ELF-1 (cell line): ENCODE measurements at regions not wholly inside any gene's neighbourhood (a gene's known extent, or its start where the extent isn't known, plus 50 kb on each side); places are given as distances from the start of the nearest gene placed in this dataset.
A peak's percentile ranks its signal among the peaks of the same experiment; 100 is the strongest.

ENCODE experiments used
- DNase-seq: peaks from one replicate; pipeline ENCODE4 v3.0.0-alpha.2; 2016; ENCODE audit warnings: low read depth, low spot score

GRCh38 chr6:145368075-145368474, 367.2 kb downstream of the EPM2A start:
- DNase-seq, result no peak

- no peak for DNase-seq
Observed at GRCh38 chr6:145370559-145370958, 364.8 kb downstream of the EPM2A start.

- DNase-seq, result peak; percentile 15
Observed at GRCh38 chr6:145372671-145373151, 362.6 kb downstream of the EPM2A start.

- no peak for DNase-seq
Observed at GRCh38 chr6:145373826-145374225, 361.5 kb downstream of the EPM2A start.

- no peak for DNase-seq
Observed at GRCh38 chr6:145374570-145374969, 360.8 kb downstream of the EPM2A start.

- DNase-seq, result peak; percentile 19
Observed at GRCh38 chr6:145375502-145375901, 359.8 kb downstream of the EPM2A start.

GRCh38 chr6:145380186-145380585, 355.1 kb downstream of the EPM2A start:
- DNase-seq, result no peak

GRCh38 chr6:145381941-145382340, 353.4 kb downstream of the EPM2A start:
- DNase-seq, result no peak

GRCh38 chr6:145383428-145383827, 351.9 kb downstream of the EPM2A start:
- no peak for DNase-seq

GRCh38 chr6:145384503-145384902, 350.8 kb downstream of the EPM2A start:
- no peak for DNase-seq

GRCh38 chr6:145396499-145396898, 338.8 kb downstream of the EPM2A start:
- no peak for DNase-seq

- no peak for DNase-seq
Observed at GRCh38 chr6:145400508-145400907, 334.8 kb downstream of the EPM2A start.

GRCh38 chr6:145405006-145405551, 330.2 kb downstream of the EPM2A start:
- DNase-seq, result no peak

GRCh38 chr6:145406783-145407182, 328.5 kb downstream of the EPM2A start:
- no peak for DNase-seq

- no peak for DNase-seq
Observed at GRCh38 chr6:145415616-145416015, 319.7 kb downstream of the EPM2A start.

GRCh38 chr6:145420599-145420998, 314.7 kb downstream of the EPM2A start:
- no peak for DNase-seq

GRCh38 chr6:145423936-145424335, 311.4 kb downstream of the EPM2A start:
- DNase-seq, result peak; percentile 12

- peak; percentile 8 for DNase-seq
Observed at GRCh38 chr6:145427232-145427631, 308.1 kb downstream of the EPM2A start.

- peak; percentile 9 for DNase-seq
Observed at GRCh38 chr6:145428706-145429105, 306.6 kb downstream of the EPM2A start.

GRCh38 chr6:145442110-145442509, 293.2 kb downstream of the EPM2A start:
- no peak for DNase-seq

GRCh38 chr6:145445674-145446073, 289.6 kb downstream of the EPM2A start:
- no peak for DNase-seq

- no peak for DNase-seq
Observed at GRCh38 chr6:145451029-145451428, 284.3 kb downstream of the EPM2A start.

GRCh38 chr6:145453376-145453775, 281.9 kb downstream of the EPM2A start:
- no peak for DNase-seq

GRCh38 chr6:145454006-145454405, 281.3 kb downstream of the EPM2A start:
- DNase-seq, result no peak
